H1 (cell line): ENCODE measurements at regions not wholly inside any gene's neighbourhood (a gene's known extent, or its start where the extent isn't known, plus 50 kb on each side); places are given as distances from the start of the nearest gene placed in this dataset.

Source experiments
- CREB1 ChIP-seq: IDR thresholded peaks from 2 replicates; pipeline ENCODE4 v1.6.1; 2012; ENCODE audit warnings: inconsistent platforms
- SIX5 ChIP-seq: IDR thresholded peaks from 2 replicates; pipeline ENCODE4 v1.6.1; 2011; ENCODE audit warnings: mild to moderate bottlenecking, low read depth, low read length
- TBP ChIP-seq: IDR thresholded peaks from 2 replicates; pipeline ENCODE4 v1.6.1; 2011; ENCODE audit warnings: low read depth, low read length, improper control_type of control experiment

DNA sequence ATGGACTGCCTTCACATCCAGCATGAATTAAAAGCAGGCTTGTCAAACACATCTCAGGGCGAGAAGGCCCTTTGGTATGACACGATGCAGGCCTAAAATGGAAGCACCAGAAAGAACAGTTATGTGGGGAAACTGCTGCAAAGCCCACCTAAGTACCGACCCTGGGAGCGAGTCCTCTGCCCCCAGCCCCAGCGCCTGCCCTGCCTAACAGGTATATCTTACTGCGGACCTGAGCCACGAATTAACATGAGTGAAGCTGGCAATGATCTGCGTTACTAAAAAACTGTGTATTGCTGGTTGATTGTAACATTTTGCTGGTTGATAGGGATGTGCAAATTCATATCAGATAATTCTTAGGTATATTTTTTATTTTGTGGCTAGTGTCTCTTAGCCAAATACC is 441.5 kb downstream of the ZNF516 start (continued):
- TF ChIP-seq TBP (no peak), CREB1 (no peak), SIX5 (no peak)
- TF ChIP-seq, all 59 proteins: peak for 0
